ENCODE measurements at regions not wholly inside any gene's neighbourhood (a gene's known extent, or its start where the extent isn't known, plus 50 kb on each side); places are given as distances from the start of the nearest gene placed in this dataset.

- Mint-ChIP-seq H3K27me3 (ENCODE audit: insufficient read depth, low read depth, poor library complexity) (peaks cover 7% of the 10 kb centered on the region), H3K27ac (no peak overlapping the region), H3K4me1 (peaks cover 4% of the 10 kb centered on the region; the same call in 2 of the 3 replicates), H3K36me3 (ENCODE audit: low read depth) (no peaks in the 10 kb centered on the region), H3K9me3 (peaks cover 3% of the 10 kb centered on the region; the same call in 2 of the 3 replicates), H3K4me3 (no peak overlapping the region)
- DNase-seq (ENCODE audit: low spot score) (no peak), ATAC-seq (no peak)
- H3K4me1 ChIP-seq (ENCODE audit: insufficient read depth) = no peaks in the 10 kb centered on the region
- TF ChIP-seq JUNB (IDR thresholded peaks at IDR 0.05; ENCODE audit: unreplicated experiment) (no peak), NANOG (IDR thresholded peaks at IDR 0.05; ENCODE audit: borderline replicate concordance) (no peak), ZNF331 (CRISPR knock-in tag; IDR thresholded peaks at IDR 0.05; ENCODE audit: low read depth) (no peak), EZH2 (IDR thresholded peaks at IDR 0.05; ENCODE audit: low read depth, unreplicated experiment) (no peak), ZNF114 (CRISPR knock-in tag; IDR thresholded peaks at IDR 0.05) (no peak), POLR2AphosphoS5 (IDR thresholded peaks at IDR 0.05; ENCODE audit: low read depth) (no peak), CREB1 (CRISPR knock-in tag; IDR thresholded peaks at IDR 0.05; ENCODE audit: low read depth) (no peak), REST (IDR thresholded peaks at IDR 0.05; ENCODE audit: unreplicated experiment) (no peak), CTCF (conservative IDR thresholded peaks at IDR 0.05; ENCODE audit: low read depth in 2 of 2) (no peak), ETS1 (IDR thresholded peaks at IDR 0.05) (no peak), STAT1 (IDR thresholded peaks at IDR 0.05; ENCODE audit: unreplicated experiment) (no peak), EZH2phosphoT487 (IDR thresholded peaks at IDR 0.05; ENCODE audit: unreplicated experiment) (no peak), ZNF462 (CRISPR knock-in tag; IDR thresholded peaks at IDR 0.05) (no peak)
- no peaks in the 10 kb centered on the region for H3F3A ChIP-seq (replicated peaks; ENCODE audit: low read depth)
- H3K36me3 ChIP-seq (ENCODE audit: insufficient read depth) = no peaks in the 10 kb centered on the region
- H2AFZ ChIP-seq = no peak overlapping the region
- H3K4me2 ChIP-seq = no peak overlapping the region
- no peak overlapping the region for H3K4me3 ChIP-seq
- H3K27me3 ChIP-seq (ENCODE audit: insufficient read depth) = no peaks in the 10 kb centered on the region
- H3K9me2 ChIP-seq (ENCODE audit: insufficient read depth) = peaks cover 24% of the 10 kb centered on the region
- no peaks in the 10 kb centered on the region for H3K79me2 ChIP-seq (replicated peaks; ENCODE audit: insufficient read depth)
- H3K27ac ChIP-seq (ENCODE audit: low read depth) = no peak overlapping the region
- H4K20me1 ChIP-seq (replicated peaks; ENCODE audit: insufficient read depth) = no peaks in the 10 kb centered on the region
Observed at GRCh38 chr18:73831688-73832087, 315.9 kb downstream of the FBXO15 start.

Measured in GM23338 (cell line).